Nephron (organoid): ENCODE measurements at regions not wholly inside any gene's neighbourhood (a gene's known extent, or its start where the extent isn't known, plus 50 kb on each side); places are given as distances from the start of the nearest gene placed in this dataset.

Source experiments
- H3K27ac Mint-ChIP-seq, 3 experiments: 2 replicates each; pipeline ENCODE4 v1.8.0; 2020; ENCODE audit warnings: mixed read lengths in 3 of 3, mild to moderate bottlenecking in 2 of 3, moderate library complexity in 1 of 3
- H3K27me3 Mint-ChIP-seq: 2 replicates; pipeline ENCODE4 v1.8.0; 2021; ENCODE audit warnings: low read depth, mild to moderate bottlenecking, moderate library complexity, mixed read lengths
- H3K36me3 Mint-ChIP-seq: 2 replicates; pipeline ENCODE4 v1.8.0; 2020; ENCODE audit warnings: low read depth, mixed read lengths
- H3K4me1 Mint-ChIP-seq: 2 replicates; pipeline ENCODE4 v1.8.0; 2020; ENCODE audit warnings: mixed read lengths
- H3K4me3 Mint-ChIP-seq, 3 experiments: 2 replicates each; pipeline ENCODE4 v1.8.0; 2020; ENCODE audit warnings: mild to moderate bottlenecking in 3 of 3, mixed read lengths in 3 of 3, moderate library complexity in 2 of 3
- H3K9me3 Mint-ChIP-seq: 2 replicates; pipeline ENCODE4 v1.8.0; 2020; ENCODE audit warnings: mixed read lengths
- TF ChIP-seq, protein P1 (sequence below), 3 experiments: fragments of 200-600 bp; sonication (generic); IDR thresholded peaks; one replicate each; pipeline ENCODE4 v1.5.0; 2021; ENCODE audit warnings: antibody characterized with exemption in 3 of 3; ENCODE audit not compliant: unreplicated experiment in 3 of 3

DNA sequence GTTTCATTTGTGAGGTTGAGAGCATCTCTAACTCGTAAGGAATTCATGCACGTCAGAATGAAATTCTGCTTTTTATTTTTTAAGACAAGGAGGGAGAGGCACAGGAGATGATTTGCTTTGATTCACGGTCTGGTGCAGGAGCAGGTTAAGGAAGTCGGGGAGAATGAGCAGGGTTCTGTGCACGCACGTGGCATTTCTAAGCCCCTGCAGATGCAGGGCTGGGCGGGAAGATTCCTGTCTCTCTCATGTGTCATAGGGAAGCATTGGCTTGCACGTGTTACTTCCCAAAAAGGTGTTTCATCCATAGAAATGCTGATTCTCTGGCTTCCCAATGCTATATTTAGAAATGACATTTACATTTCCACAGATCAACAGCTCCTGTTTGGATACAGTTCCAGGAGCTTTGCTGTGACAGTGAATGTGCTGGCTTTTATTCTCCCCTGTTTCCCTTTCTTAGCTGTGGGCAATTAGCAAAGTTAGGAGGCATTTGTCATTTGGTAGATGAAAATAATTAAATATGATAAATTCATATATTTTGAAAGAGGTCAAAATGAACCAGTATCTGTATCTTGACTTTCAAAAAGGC, 119.7 kb upstream of the ZFP64 start:
- Mint-ChIP-seq H3K4me1 (peaks cover 35% of the 10 kb centered on the region), H3K9me3 (no peaks in the 10 kb centered on the region), H3K27me3 (peaks cover 9% of the 10 kb centered on the region), H3K27ac (no peak overlapping the region), H3K4me3 (no peak overlapping the region), H3K36me3 (no peaks in the 10 kb centered on the region)
- TF ChIP-seq, protein P1, sequence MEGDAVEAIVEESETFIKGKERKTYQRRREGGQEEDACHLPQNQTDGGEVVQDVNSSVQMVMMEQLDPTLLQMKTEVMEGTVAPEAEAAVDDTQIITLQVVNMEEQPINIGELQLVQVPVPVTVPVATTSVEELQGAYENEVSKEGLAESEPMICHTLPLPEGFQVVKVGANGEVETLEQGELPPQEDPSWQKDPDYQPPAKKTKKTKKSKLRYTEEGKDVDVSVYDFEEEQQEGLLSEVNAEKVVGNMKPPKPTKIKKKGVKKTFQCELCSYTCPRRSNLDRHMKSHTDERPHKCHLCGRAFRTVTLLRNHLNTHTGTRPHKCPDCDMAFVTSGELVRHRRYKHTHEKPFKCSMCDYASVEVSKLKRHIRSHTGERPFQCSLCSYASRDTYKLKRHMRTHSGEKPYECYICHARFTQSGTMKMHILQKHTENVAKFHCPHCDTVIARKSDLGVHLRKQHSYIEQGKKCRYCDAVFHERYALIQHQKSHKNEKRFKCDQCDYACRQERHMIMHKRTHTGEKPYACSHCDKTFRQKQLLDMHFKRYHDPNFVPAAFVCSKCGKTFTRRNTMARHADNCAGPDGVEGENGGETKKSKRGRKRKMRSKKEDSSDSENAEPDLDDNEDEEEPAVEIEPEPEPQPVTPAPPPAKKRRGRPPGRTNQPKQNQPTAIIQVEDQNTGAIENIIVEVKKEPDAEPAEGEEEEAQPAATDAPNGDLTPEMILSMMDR (IDR thresholded peaks at IDR 0.05; ENCODE audit: unreplicated experiment in 3 of 3), result no peak

DNA sequence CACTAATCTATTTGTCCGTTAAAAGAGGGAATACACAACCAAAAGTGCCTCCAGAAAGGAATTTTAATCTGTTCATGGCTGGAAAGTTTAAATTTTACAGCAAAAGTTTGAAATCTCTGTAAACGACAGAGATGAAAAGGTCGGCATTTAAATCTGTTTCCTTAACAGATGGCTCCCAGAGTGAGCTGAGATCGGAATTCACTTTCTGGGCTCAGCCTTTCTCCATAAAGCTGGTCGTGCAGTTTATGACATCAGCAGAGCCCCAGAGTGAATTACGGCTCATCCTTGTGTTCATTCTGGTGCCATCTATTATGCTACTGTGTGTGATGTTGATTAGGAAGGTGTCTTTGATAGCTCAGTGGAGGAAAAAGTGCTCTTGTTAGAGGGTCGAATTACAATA, 117.6 kb upstream of the ZFP64 start:
- Mint-ChIP-seq H3K4me1 (peaks cover 35% of the 10 kb centered on the region), H3K27me3 (peaks cover 10% of the 10 kb centered on the region), H3K9me3 (no peaks in the 10 kb centered on the region), H3K4me3 (no peak overlapping the region), H3K36me3 (no peaks in the 10 kb centered on the region), H3K27ac (peak overlapping the region in 2 of 3 experiments; percentile 59 to 66)
- TF ChIP-seq, protein P1 (IDR thresholded peaks at IDR 0.05; ENCODE audit: unreplicated experiment in 3 of 3), result no peak

DNA sequence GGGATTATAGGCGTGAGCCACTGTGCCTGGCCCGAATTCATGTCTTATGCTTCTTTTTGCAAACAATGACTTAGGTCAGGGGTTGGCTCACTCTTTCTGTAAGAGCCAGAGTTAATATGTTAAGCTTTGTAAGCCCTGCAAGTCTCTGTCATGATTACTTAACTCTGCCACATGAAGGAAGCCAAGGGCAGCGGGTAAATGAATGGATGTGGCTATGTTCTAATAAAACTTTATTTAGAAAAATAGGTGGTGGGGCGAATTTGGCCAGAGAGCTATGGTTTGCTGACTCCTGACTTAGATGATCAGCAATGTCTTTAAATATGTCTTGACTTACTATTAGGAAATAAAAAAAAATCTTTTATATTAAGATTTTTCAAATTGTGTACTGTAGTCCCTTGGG, 114.9 kb upstream of the ZFP64 start:
- H3K4me3 Mint-ChIP-seq, result no peak overlapping the region

DNA sequence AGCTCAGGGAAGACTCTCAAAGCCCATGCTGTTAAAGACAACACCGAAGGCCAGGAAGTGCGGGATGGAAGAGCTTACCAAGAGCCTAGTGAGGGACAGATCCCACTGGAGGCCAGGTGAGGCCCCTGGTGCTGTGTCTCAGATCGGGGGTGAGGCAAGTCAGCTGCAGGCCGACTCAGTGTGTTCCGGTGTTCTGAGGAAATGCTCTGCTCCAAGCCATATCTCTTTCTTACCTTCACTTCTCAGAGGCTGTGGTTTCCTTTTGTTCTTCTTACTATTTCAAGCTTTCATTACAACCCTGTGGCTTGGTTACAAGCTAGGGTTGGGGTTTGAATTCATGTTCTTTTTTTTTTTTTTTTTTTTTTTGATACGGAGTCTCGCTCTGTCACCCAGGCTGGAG, 114.3 kb upstream of the ZFP64 start:
- H3K36me3 Mint-ChIP-seq, result no peaks in the 10 kb centered on the region
- H3K4me1 Mint-ChIP-seq, result peaks cover 27% of the 10 kb centered on the region
- H3K27me3 Mint-ChIP-seq, result peaks cover 13% of the 10 kb centered on the region
- no peaks in the 10 kb centered on the region for H3K9me3 Mint-ChIP-seq
- H3K4me3 Mint-ChIP-seq, result no peak overlapping the region
- peak overlapping the region in 1 of 3 experiments; percentile 68 for H3K27ac Mint-ChIP-seq
- TF ChIP-seq, protein P1 (IDR thresholded peaks at IDR 0.05; ENCODE audit: unreplicated experiment in 3 of 3), result no peak

More for the DNA sequence above, 114.9 kb upstream of the ZFP64 start:
- Mint-ChIP-seq H3K4me1 (peaks cover 33% of the 10 kb centered on the region), H3K27me3 (peaks cover 13% of the 10 kb centered on the region), H3K27ac (no peak overlapping the region), H3K9me3 (no peaks in the 10 kb centered on the region), H3K36me3 (no peaks in the 10 kb centered on the region)
- TF ChIP-seq, protein P1 (IDR thresholded peaks at IDR 0.05; ENCODE audit: unreplicated experiment in 3 of 3), result no peak

DNA sequence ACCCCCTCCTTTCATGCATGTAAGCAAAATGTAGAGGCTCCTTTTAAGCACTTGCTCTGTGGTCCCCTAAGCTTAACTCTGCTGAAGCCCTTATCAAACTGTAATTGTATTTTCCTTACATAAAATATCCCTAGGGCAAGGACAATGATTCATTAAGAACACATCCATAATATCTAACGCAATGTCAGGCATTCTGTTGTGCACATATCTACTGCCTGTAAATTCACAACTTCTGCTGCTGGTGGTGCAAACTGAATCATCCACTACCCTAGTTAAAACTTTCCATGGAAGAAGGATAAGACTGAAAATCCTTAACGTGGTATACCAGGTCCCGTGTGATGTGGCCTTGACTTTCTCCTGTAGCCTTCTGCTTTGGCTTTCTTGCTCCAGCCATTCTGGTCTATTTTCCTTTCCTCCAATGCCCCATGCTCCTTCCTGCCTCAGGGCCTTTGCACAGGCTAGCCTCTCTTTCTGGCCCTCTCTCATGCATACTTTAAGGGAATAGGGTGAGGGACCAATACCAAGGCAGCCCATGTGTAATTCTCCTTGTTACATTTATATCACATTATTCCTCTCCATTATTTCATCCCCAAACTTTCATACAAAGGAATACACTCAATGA, 113.6 kb upstream of the ZFP64 start:
- peak overlapping the region in 1 of 3 experiments; percentile 68 for H3K27ac Mint-ChIP-seq
- H3K9me3 Mint-ChIP-seq, result no peaks in the 10 kb centered on the region
- H3K36me3 Mint-ChIP-seq, result no peaks in the 10 kb centered on the region
- H3K4me3 Mint-ChIP-seq, result no peak overlapping the region
- H3K4me1 Mint-ChIP-seq, result peaks cover 24% of the 10 kb centered on the region
- TF ChIP-seq, protein P1 (IDR thresholded peaks at IDR 0.05; ENCODE audit: unreplicated experiment in 3 of 3), result no peak
- H3K27me3 Mint-ChIP-seq, result peaks cover 13% of the 10 kb centered on the region
